ENCODE measurements at regions not wholly inside any gene's neighbourhood (a gene's known extent, or its start where the extent isn't known, plus 50 kb on each side); places are given as distances from the start of the nearest gene placed in this dataset.

DNA sequence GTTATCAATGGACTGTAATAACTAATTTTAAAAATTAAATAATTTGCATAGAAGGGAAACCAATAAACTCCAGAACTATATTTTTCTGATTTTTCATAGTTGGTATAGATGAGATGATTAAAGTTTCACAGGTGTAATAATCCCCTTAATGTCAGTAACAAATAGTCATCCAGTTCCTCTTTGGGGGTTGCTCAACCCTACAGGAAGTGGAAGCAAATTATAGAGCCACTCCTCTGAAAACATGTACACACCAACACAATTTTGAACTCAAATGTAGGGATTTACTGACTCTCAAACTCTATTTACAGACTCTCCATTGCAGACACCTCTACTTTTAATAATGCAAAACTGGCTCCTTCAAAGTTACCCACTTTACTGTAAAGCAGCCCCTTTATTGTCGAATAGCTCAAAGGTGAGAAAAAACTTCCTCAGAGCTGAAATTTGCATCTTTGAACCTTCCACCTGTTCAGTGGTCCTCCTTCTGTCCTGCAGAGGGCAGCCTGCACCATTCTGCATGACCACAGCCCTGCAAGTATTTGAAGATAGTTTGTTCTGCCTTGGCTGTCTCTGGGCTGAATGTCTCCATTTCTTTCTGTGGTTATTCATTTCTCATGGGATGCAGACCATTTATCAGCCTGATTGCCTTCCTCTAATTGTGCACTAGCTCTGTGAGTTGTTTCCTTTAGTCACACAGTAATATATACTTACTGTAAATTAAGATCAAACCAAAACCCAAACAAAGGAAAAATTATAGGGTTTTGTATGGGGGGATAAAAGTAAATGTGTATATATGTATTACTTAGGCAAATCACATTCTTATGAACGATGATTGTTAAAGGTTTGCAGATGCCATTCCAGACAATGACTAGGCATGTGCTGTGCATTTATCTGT lies 383.2 kb upstream of the SGCD start:
- peaks cover 0 to 4% (median 0%) of the 10 kb centered on the region in 7 donors for H3K27me3 ChIP-seq (replicated peaks in 1 of 7)
- H3K4me1 ChIP-seq, result no peaks in the 10 kb centered on the region
- H3K9me3 ChIP-seq, result no peaks in the 10 kb centered on the region
- intact Hi-C loops (cut with DNase I; ENCODE audit: low total_unique reads), result loop anchor here (10.0 kb wide), 1 partner anchor 1191 kb away; no protein-coding TSS in a partner anchor
- no peaks in the 10 kb centered on the region for H3K36me3 ChIP-seq
- TF ChIP-seq, protein P1, sequence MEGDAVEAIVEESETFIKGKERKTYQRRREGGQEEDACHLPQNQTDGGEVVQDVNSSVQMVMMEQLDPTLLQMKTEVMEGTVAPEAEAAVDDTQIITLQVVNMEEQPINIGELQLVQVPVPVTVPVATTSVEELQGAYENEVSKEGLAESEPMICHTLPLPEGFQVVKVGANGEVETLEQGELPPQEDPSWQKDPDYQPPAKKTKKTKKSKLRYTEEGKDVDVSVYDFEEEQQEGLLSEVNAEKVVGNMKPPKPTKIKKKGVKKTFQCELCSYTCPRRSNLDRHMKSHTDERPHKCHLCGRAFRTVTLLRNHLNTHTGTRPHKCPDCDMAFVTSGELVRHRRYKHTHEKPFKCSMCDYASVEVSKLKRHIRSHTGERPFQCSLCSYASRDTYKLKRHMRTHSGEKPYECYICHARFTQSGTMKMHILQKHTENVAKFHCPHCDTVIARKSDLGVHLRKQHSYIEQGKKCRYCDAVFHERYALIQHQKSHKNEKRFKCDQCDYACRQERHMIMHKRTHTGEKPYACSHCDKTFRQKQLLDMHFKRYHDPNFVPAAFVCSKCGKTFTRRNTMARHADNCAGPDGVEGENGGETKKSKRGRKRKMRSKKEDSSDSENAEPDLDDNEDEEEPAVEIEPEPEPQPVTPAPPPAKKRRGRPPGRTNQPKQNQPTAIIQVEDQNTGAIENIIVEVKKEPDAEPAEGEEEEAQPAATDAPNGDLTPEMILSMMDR (IDR thresholded peaks at IDR 0.05 in 8 of 11, conservative IDR thresholded peaks at IDR 0.05 in 3 of 11), result peak in 8 of 11 experiments; percentile 30 to 65 (median 46)
- no peak for TF ChIP-seq POLR2A (IDR thresholded peaks at IDR 0.05)
- no peak overlapping the region for H3K27ac ChIP-seq
- no peak overlapping the region for H3K4me3 ChIP-seq
- no peak for DNase-seq
- WGBS, 5 donors, result 20 to 35% (median 23%) methylated on average over 2 of the region's 2 CpGs

DNA sequence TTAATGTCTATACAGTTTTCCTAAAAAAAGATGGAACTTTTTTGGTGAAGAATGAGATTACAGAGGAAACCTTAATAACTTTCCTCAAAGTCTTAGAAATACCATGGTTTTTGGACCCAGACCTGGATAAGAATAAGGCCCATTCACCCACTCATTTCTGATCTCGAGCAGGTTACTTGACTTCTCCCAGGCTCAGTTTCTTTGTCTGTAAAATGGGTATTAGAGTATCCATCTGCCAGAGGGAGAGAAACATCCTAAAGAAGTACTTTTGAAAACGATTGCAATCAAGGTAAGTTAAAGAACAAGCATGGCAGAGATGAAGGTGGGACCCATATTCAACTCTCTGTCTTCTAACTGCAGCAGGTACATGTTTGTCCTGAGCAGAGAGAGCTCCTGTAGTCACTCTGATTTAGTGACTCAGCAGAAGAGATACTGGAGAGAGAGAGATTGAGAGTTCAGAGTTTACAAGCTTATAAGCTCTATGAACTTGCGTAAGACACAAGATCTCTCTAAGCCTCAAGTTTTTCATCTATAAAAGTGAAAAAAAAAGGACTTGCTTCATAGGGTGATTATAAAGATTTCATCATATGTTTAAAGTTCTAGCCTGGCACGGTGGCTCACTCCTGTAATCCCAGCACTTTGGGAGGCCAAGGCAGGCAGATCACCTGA lies 379.4 kb upstream of the SGCD start:
- no peak for DNase-seq
- H3K36me3 ChIP-seq, result no peaks in the 10 kb centered on the region
- 67 to 79% (median 73%) methylated on average over 4 of the region's 4 CpGs for WGBS, 5 donors
- H3K4me3 ChIP-seq, result no peak overlapping the region
- no peaks in the 10 kb centered on the region for H3K9me3 ChIP-seq
- no peaks in the 10 kb centered on the region for H3K4me1 ChIP-seq
- H3K27me3 ChIP-seq (replicated peaks in 1 of 7), result peaks cover 0 to 4% (median 0%) of the 10 kb centered on the region in 7 donors
- intact Hi-C loops (cut with DNase I; ENCODE audit: low total_unique reads), result loop anchor here (10.0 kb wide), 1 partner anchor 1187 kb away; no protein-coding TSS in a partner anchor
- TF ChIP-seq, protein P1 (IDR thresholded peaks at IDR 0.05 in 8 of 11, conservative IDR thresholded peaks at IDR 0.05 in 3 of 11), result no peak
- TF ChIP-seq POLR2AphosphoS5 (IDR thresholded peaks at IDR 0.05), result no peak
- no peak for TF ChIP-seq POLR2A (IDR thresholded peaks at IDR 0.05)
- no peak overlapping the region for H3K27ac ChIP-seq

DNA sequence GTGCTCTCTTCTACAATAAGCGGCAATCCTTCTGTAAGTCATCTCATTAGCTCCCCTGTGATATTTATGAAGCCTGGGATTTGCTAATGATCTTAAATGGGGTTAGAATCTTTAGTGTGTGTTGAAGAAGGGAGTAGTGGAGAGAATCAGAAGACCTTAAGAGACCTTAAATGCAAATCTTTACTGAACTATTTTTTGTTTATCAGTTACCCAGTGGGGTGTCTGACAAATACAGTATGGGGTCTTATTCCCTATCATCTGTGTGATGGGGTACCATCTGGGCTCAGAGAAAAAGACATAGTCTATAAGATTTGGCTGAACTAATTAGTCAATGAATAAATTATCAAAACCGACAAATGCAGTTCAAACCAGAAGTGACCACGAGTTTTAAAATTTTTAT lies 378.4 kb upstream of the SGCD start:
- Histone ChIP-seq H3K36me3 (no peaks in the 10 kb centered on the region), H3K4me1 (no peaks in the 10 kb centered on the region), H3K27me3 (replicated peaks in 1 of 7) (peaks cover 0 to 4% (median 0%) of the 10 kb centered on the region in 7 donors), H3K4me3 (no peak overlapping the region), H3K27ac (no peak overlapping the region), H3K9me3 (no peaks in the 10 kb centered on the region)
- no peak for TF ChIP-seq POLR2A (IDR thresholded peaks at IDR 0.05)
- TF ChIP-seq, protein P1 (IDR thresholded peaks at IDR 0.05 in 8 of 11, conservative IDR thresholded peaks at IDR 0.05 in 3 of 11), result no peak
- no peak for TF ChIP-seq POLR2AphosphoS5 (IDR thresholded peaks at IDR 0.05)
- intact Hi-C loops (cut with DNase I; ENCODE audit: low total_unique reads), result loop anchor here (10.0 kb wide), 1 partner anchor 1186 kb away; no protein-coding TSS in a partner anchor
- 82 to 93% (median 87%) methylated on average over 3 of the region's 3 CpGs for WGBS, 5 donors
- no peak for DNase-seq

Measured in spleen (tissue), 11 donors.